ENCODE measurements at regions not wholly inside any gene's neighbourhood (a gene's known extent, or its start where the extent isn't known, plus 50 kb on each side); places are given as distances from the start of the nearest gene placed in this dataset.

DNA sequence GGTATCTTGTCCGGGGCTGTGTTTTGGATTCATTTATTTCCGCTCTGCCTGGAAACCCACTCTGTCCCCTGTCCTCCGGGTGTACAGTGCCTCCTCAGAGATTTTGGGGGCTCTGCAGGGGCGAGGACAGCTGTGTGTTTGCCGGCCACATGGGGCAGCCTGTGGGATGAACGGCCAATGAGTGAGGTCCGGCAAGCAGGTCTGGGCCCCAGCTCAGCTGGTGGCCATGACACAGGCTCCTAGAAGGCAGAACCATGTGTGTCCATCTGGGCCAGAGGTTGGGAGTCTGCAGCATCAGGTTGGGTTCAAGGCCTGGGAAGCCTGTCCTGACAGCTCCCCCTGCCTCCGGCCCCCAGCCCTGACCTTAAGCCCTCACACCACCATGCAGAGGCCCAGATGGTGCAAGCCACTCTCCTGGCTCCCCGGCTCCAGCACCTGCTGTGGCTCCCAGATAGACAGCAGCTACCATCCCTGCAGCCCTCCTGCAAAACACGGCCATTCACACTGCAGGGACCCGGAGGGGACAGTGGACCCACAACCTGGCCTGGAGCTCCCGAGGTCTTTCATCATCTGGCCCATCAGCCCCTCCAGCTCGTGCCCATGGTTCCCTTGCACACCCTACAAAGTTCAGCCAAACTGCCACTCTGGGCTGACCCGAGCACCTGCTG is 220.1 kb upstream of the C14orf180 start:
- Histone ChIP-seq H3K27me3 (replicated peaks; ENCODE audit: control insufficient read depth, insufficient read depth, low read length) (0 out of 2 replicates have a peak, but pooled peaks cover 1% of the 10 kb centered on the region), H3K36me3 (ENCODE audit: control insufficient read depth, insufficient read depth, low read length) (no peaks in the 10 kb centered on the region), H3K4me3 (ENCODE audit: low read depth, low read length) (no peak overlapping the region), H3K4me1 (no peaks in the 10 kb centered on the region), H3K9me3 (no peaks in the 10 kb centered on the region)
- Mint-ChIP-seq H3K27me3 (ENCODE audit: insufficient read depth, unreplicated experiment) (peaks cover 9% of the 10 kb centered on the region), H3K4me3 (ENCODE audit: unreplicated experiment) (no peak overlapping the region), H3K4me1 (ENCODE audit: low read depth, unreplicated experiment) (no peaks in the 10 kb centered on the region), H3K27ac (ENCODE audit: unreplicated experiment) (no peak overlapping the region), H3K9me3 (ENCODE audit: unreplicated experiment) (no peaks in the 10 kb centered on the region), H3K36me3 (ENCODE audit: insufficient read depth, unreplicated experiment) (no peaks in the 10 kb centered on the region)
- peak in 1 of 2 experiments; percentile 24 for DNase-seq
- intact Hi-C loops (cut with micrococcal nuclease; ENCODE audit: unreplicated experiment), result no loop called here
- no TSS peak for BruUV-seq (replicated peaks)
- TF ChIP-seq, protein P1, sequence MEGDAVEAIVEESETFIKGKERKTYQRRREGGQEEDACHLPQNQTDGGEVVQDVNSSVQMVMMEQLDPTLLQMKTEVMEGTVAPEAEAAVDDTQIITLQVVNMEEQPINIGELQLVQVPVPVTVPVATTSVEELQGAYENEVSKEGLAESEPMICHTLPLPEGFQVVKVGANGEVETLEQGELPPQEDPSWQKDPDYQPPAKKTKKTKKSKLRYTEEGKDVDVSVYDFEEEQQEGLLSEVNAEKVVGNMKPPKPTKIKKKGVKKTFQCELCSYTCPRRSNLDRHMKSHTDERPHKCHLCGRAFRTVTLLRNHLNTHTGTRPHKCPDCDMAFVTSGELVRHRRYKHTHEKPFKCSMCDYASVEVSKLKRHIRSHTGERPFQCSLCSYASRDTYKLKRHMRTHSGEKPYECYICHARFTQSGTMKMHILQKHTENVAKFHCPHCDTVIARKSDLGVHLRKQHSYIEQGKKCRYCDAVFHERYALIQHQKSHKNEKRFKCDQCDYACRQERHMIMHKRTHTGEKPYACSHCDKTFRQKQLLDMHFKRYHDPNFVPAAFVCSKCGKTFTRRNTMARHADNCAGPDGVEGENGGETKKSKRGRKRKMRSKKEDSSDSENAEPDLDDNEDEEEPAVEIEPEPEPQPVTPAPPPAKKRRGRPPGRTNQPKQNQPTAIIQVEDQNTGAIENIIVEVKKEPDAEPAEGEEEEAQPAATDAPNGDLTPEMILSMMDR (IDR thresholded peaks at IDR 0.05; ENCODE audit: insufficient read depth in 1 of 2, low read depth in 1 of 2, low read length in 1 of 2, severe bottlenecking in 1 of 2, unreplicated experiment in 1 of 2), result no peak
- ChIA-PET POLR2A (no interaction called here), CTCF (no interaction called here)

DNA sequence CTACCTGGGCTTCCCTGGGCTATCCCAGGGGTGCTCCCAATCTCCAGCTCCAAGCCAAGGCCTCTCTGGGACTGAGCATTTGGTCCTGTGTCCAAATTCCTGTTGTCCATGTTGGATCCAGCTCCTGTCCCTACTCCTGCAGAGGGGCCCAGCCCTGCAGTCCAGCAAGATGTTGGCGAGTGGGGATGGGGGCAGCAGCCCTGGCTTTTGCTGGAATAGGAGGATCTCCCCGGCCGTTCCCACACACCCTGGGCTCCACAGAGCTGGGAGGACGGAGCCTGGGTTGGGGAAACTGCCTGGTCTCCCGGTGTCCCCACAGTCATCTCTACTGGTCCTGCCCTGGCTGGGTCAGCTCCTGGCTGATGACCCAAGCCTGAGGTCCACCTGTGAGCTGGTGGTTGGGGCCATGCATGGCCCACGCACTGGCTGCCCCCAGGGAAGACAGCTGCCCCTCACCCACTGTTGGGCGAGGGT is 219.6 kb upstream of the C14orf180 start:
- H3K27me3 Mint-ChIP-seq (ENCODE audit: insufficient read depth, unreplicated experiment), result peaks cover 9% of the 10 kb centered on the region
- no TSS peak for BruUV-seq (replicated peaks)
- DNase-seq, result no peak
- no peak overlapping the region for H3K4me3 Mint-ChIP-seq (ENCODE audit: unreplicated experiment)
- POLR2A ChIA-PET, result no interaction called here
- no peaks in the 10 kb centered on the region for H3K4me1 Mint-ChIP-seq (ENCODE audit: low read depth, unreplicated experiment)
- no peaks in the 10 kb centered on the region for H3K9me3 Mint-ChIP-seq (ENCODE audit: unreplicated experiment)
- Histone ChIP-seq H3K4me3 (ENCODE audit: low read depth, low read length) (no peak overlapping the region), H3K27me3 (replicated peaks; ENCODE audit: control insufficient read depth, insufficient read depth, low read length) (0 out of 2 replicates have a peak, but pooled peaks cover 1% of the 10 kb centered on the region), H3K4me1 (no peaks in the 10 kb centered on the region), H3K36me3 (ENCODE audit: control insufficient read depth, insufficient read depth, low read length) (no peaks in the 10 kb centered on the region), H3K9me3 (no peaks in the 10 kb centered on the region)
- TF ChIP-seq, protein P1 (IDR thresholded peaks at IDR 0.05; ENCODE audit: insufficient read depth in 1 of 2, low read depth in 1 of 2, low read length in 1 of 2, severe bottlenecking in 1 of 2, unreplicated experiment in 1 of 2), result no peak
- no peaks in the 10 kb centered on the region for H3K36me3 Mint-ChIP-seq (ENCODE audit: insufficient read depth, unreplicated experiment)
- H3K27ac Mint-ChIP-seq (ENCODE audit: unreplicated experiment), result no peak overlapping the region
- intact Hi-C loops (cut with micrococcal nuclease; ENCODE audit: unreplicated experiment), result no loop called here
- CTCF ChIA-PET, result no interaction called here

DNA sequence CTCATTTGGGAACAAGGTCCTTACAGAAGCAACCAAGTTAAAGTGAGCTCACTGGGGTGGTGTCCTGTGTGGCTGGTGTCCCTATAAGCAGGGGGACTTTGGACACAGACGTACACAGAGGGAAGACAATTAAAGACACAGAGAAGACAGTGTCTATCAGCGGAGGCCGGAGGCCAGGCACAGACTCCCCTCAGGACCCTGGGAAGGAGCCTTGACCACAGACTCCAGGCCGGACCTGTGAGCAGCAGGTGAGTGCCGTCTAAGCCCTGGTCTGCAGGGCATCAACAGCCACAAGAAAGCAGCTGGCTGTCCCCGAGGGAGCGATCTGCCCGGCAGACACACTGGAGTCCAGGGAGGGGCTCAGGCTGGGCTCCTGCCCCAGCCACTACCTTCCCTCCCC is 219.1 kb upstream of the C14orf180 start:
- CTCF ChIA-PET, result no interaction called here
- BruUV-seq (replicated peaks), result no TSS peak
- POLR2A ChIA-PET, result no interaction called here
- Histone ChIP-seq H3K4me3 (ENCODE audit: low read depth, low read length) (no peak overlapping the region), H3K9me3 (0 out of 2 replicates have a peak, but pooled peaks cover 4% of the 10 kb centered on the region), H3K36me3 (ENCODE audit: control insufficient read depth, insufficient read depth, low read length) (no peaks in the 10 kb centered on the region), H3K27me3 (replicated peaks; ENCODE audit: control insufficient read depth, insufficient read depth, low read length) (0 out of 2 replicates have a peak, but pooled peaks cover 1% of the 10 kb centered on the region), H3K4me1 (no peaks in the 10 kb centered on the region)
- H3K27me3 Mint-ChIP-seq (ENCODE audit: insufficient read depth, unreplicated experiment), result peaks cover 12% of the 10 kb centered on the region
- intact Hi-C loops (cut with micrococcal nuclease; ENCODE audit: unreplicated experiment), result no loop called here
- TF ChIP-seq, protein P1 (IDR thresholded peaks at IDR 0.05; ENCODE audit: insufficient read depth in 1 of 2, low read depth in 1 of 2, low read length in 1 of 2, severe bottlenecking in 1 of 2, unreplicated experiment in 1 of 2), result no peak
- H3K9me3 Mint-ChIP-seq (ENCODE audit: unreplicated experiment), result no peaks in the 10 kb centered on the region
- H3K4me1 Mint-ChIP-seq (ENCODE audit: low read depth, unreplicated experiment), result no peaks in the 10 kb centered on the region
- H3K27ac Mint-ChIP-seq (ENCODE audit: unreplicated experiment), result no peak overlapping the region
- no peak overlapping the region for H3K4me3 Mint-ChIP-seq (ENCODE audit: unreplicated experiment)
- no peaks in the 10 kb centered on the region for H3K36me3 Mint-ChIP-seq (ENCODE audit: insufficient read depth, unreplicated experiment)
- DNase-seq, result no peak
